ENCODE measurements at regions not wholly inside any gene's neighbourhood (a gene's known extent, or its start where the extent isn't known, plus 50 kb on each side); places are given as distances from the start of the nearest gene placed in this dataset.
"Not testable (repeated sequence)": the region's sequence is repeated elsewhere in the genome, so short reads cannot be mapped to it uniquely, and the experiment has no call there.

- not testable (repeated sequence) for TF ChIP-seq CTCF (IDR thresholded peaks at IDR 0.05; ENCODE audit: insufficient read depth, low read depth, low read length); EZH2 (IDR thresholded peaks at IDR 0.05; ENCODE audit: insufficient read depth, low read length)
These were observed 82.4 kb upstream of the PRR5 start for GRCh38 chr22:44619560-44620128.

Measured in astrocyte (in vitro differentiated cells and primary cell).